MCF 10A (cell line): ENCODE measurements at regions not wholly inside any gene's neighbourhood (a gene's known extent, or its start where the extent isn't known, plus 50 kb on each side); places are given as distances from the start of the nearest gene placed in this dataset.

Experiments used
- BruUV-seq: library from RNA; stranded (reverse); fragments of 400-500 nt; replicated peaks from 2 replicates; lab custom pipeline; 2021; lab: Mats Ljungman, UMichigan
- CTCF ChIA-PET: fragments of 300-600 bp; sonication (Branson Sonifier 250); formaldehyde crosslinking; extraction: SDS; loops from one replicate; lab custom pipeline; 2021; ENCODE audit warnings: antibody characterized with exemption, inconsistent platforms; lab: Yijun Ruan, JAX
- POLR2A ChIA-PET: fragments of 300-600, 350-650 bp; sonication (Branson Sonifier 250); formaldehyde crosslinking; extraction: SDS; loops from one replicate; lab custom pipeline; 2020; ENCODE audit warnings: antibody characterized with exemption, inconsistent platforms; lab: Yijun Ruan, JAX
- DNase-seq: peaks from one replicate; pipeline ENCODE4 v3.0.0-alpha.2; 2018; ENCODE audit not compliant: unreplicated experiment
- H3K27ac Mint-ChIP-seq: one replicate; pipeline ENCODE4 v1.8.0; 2022; ENCODE audit warnings: mild to moderate bottlenecking, low read depth, mixed read lengths; ENCODE audit not compliant: unreplicated experiment
- H3K27me3 Mint-ChIP-seq: one replicate; pipeline ENCODE4 v1.8.0; 2022; ENCODE audit warnings: mixed read lengths; ENCODE audit not compliant: insufficient read depth, unreplicated experiment
- H3K36me3 Mint-ChIP-seq: one replicate; pipeline ENCODE4 v1.8.0; 2022; ENCODE audit warnings: mild to moderate bottlenecking, moderate library complexity, mixed read lengths; ENCODE audit not compliant: insufficient read depth, unreplicated experiment
- H3K4me1 Mint-ChIP-seq: one replicate; pipeline ENCODE4 v1.8.0; 2022; ENCODE audit warnings: mixed read lengths; ENCODE audit not compliant: insufficient read depth, unreplicated experiment
- H3K4me3 Mint-ChIP-seq: one replicate; pipeline ENCODE4 v1.8.0; 2022; ENCODE audit warnings: mild to moderate bottlenecking, moderate library complexity, mixed read lengths; ENCODE audit not compliant: unreplicated experiment
- H3K9me3 Mint-ChIP-seq: one replicate; pipeline ENCODE4 v1.8.0; 2022; ENCODE audit warnings: mixed read lengths; ENCODE audit not compliant: unreplicated experiment
- CTCF ChIP-seq: fragments of 200-600 bp; IDR thresholded peaks from one replicate; pipeline ENCODE4 v1.8.0; 2022; ENCODE audit warnings: antibody characterized with exemption, mild to moderate bottlenecking; ENCODE audit not compliant: unreplicated experiment
- intact Hi-C: fragments of 100-400 bp; cut with micrococcal nuclease; formaldehyde crosslinking; loops from 2 replicates; pipeline ENCODE4 v1.14.1; 2022

- Mint-ChIP-seq H3K36me3 (peaks cover 7% of the 10 kb centered on the region), H3K27me3 (no peaks in the 10 kb centered on the region), H3K4me1 (peaks cover 15% of the 10 kb centered on the region), H3K4me3 (no peak overlapping the region), H3K9me3 (no peaks in the 10 kb centered on the region), H3K27ac (no peak overlapping the region)
- TF ChIP-seq CTCF: no peak
- no TSS peak for BruUV-seq
- POLR2A ChIA-PET: interaction anchor here (1.3 to 4.4 kb wide), 2 partner anchors 15 to 129 kb away, joined by 3 to 17 read pairs; no protein-coding TSS in a partner anchor
- DNase-seq: peak; percentile 63
- CTCF ChIA-PET: interaction anchor here (0.7 kb wide), 1 partner anchor 15 kb away, joined by 3 read pairs; no protein-coding TSS in a partner anchor
- intact Hi-C loops: loop anchor here (5.0 kb wide), 1 partner anchor 224 kb away; the partner anchor contains the start of gene IKZF2
Observed at GRCh38 chr2:212928681-212929080, 222.7 kb downstream of the IKZF2 start.

- no peak for DNase-seq
- no peak for TF ChIP-seq CTCF
- H3K9me3 Mint-ChIP-seq: no peaks in the 10 kb centered on the region
- BruUV-seq: no TSS peak
- intact Hi-C loops: loop anchor here (5.0 kb wide), 1 partner anchor 225 kb away; the partner anchor contains the start of gene IKZF2
- no peak overlapping the region for H3K4me3 Mint-ChIP-seq
- peaks cover 28% of the 10 kb centered on the region for H3K4me1 Mint-ChIP-seq
- H3K36me3 Mint-ChIP-seq: no peaks in the 10 kb centered on the region
- H3K27me3 Mint-ChIP-seq: no peaks in the 10 kb centered on the region
- CTCF ChIA-PET: interaction anchor here (0.5 to 1.7 kb wide), 3 partner anchors 12 to 222 kb away, joined by 3 to 6 read pairs (median 5); no protein-coding TSS in a partner anchor
- H3K27ac Mint-ChIP-seq: peak overlapping the region; percentile 61
- POLR2A ChIA-PET: interaction anchor here (0.5 to 4.4 kb wide), 6 partner anchors 13 to 310 kb away, joined by 3 to 17 read pairs (median 4); no protein-coding TSS in a partner anchor
Observed at GRCh38 chr2:212926940-212927339, 224.5 kb downstream of the IKZF2 start.

DNA sequence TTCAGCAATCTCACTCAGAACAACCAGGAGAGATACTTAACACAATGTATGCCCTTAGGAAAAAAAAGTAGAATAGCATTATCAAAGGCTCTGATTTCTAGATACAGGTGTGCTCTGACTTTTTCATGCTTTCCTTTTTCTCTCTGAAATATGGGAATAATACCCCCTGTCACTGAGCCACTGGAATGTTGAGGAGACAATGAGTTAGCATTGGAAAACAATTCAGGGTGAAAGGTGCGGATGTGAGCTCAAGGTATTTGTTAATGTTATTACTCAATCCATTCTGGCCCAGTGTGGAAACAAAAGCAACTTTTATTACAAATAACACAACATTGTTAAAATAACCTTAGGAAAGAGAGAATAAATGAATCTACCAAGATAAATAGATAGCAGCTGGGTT lies 228.0 kb downstream of the IKZF2 start:
- no peaks in the 10 kb centered on the region for H3K36me3 Mint-ChIP-seq
- H3K4me1 Mint-ChIP-seq: peaks cover 34% of the 10 kb centered on the region
- DNase-seq: peak; percentile 66
- intact Hi-C loops: no loop called here
- CTCF ChIA-PET: interaction anchor here (0.7 kb wide), 1 partner anchor 12 kb away, joined by 3 read pairs; no protein-coding TSS in a partner anchor
- BruUV-seq: no TSS peak
- no peak overlapping the region for H3K4me3 Mint-ChIP-seq
- no peaks in the 10 kb centered on the region for H3K27me3 Mint-ChIP-seq
- H3K27ac Mint-ChIP-seq: peak overlapping the region; percentile 96
- no peak for TF ChIP-seq CTCF
- H3K9me3 Mint-ChIP-seq: no peaks in the 10 kb centered on the region
- POLR2A ChIA-PET: interaction anchor here (0.5 to 1.9 kb wide), 6 partner anchors 10 to 226 kb away, joined by 3 to 7 read pairs (median 3); no protein-coding TSS in a partner anchor

- no peak for DNase-seq
- BruUV-seq: no TSS peak
- no peak overlapping the region for H3K4me3 Mint-ChIP-seq
- no peak for TF ChIP-seq CTCF
- CTCF ChIA-PET: no interaction called here
- H3K27ac Mint-ChIP-seq: peak overlapping the region; percentile 96
- no peaks in the 10 kb centered on the region for H3K27me3 Mint-ChIP-seq
- POLR2A ChIA-PET: no interaction called here
- intact Hi-C loops: no loop called here
- peaks cover 31% of the 10 kb centered on the region for H3K4me1 Mint-ChIP-seq
- H3K36me3 Mint-ChIP-seq: no peaks in the 10 kb centered on the region
- H3K9me3 Mint-ChIP-seq: no peaks in the 10 kb centered on the region
Observed at GRCh38 chr2:212922701-212923100, 228.7 kb downstream of the IKZF2 start.
